HG03066 (cell line): ENCODE measurements at regions not wholly inside any gene's neighbourhood (a gene's known extent, or its start where the extent isn't known, plus 50 kb on each side); places are given as distances from the start of the nearest gene placed in this dataset.
A peak's percentile ranks its signal among the peaks of the same experiment; 100 is the strongest.

Experiments
- ATAC-seq: cut with Tn5 transposase; IDR thresholded peaks from one replicate; pipeline ENCODE4 v1.9.1; 2021; ENCODE audit warnings: low read depth; ENCODE audit not compliant: unreplicated experiment

DNA sequence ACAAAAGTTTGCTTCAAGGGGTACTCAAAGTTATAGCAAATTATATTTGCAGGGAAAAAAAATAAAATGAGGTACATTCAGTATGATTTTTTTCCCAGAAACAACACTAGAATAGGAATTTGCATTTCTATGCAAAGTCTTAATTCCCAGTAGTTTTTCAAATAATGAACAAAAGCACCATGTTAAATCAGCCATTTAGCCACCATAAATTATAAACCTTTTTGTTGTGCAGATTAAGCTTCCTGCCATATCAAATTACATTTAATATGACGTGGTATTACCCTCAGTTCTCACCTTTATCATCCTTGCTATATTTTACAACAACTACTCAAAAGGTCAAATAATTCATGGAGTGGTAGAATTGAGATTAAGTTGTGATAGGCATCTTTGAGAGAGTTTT lies 136.6 kb upstream of the FRY start:
- ATAC-seq, result no peak

DNA sequence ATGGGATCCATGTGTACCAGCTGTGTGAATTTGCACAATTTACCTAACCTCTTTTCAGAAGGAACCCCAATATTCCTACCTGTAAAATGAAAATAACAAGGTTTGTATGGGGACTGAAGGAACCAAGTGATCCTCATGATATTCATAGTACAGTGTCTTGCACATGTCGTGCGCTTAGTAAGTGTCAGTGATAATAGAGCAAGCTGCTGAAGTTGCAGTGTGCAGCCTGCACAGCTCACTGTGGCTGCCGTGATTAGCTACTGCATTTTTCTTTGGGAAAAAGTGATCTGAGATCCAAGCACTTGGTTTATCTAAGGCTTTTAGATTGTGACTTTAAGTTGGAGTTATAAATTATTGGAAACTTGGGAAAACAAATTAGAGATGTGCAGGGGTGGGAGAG lies 135.9 kb upstream of the FRY start:
- ATAC-seq, result no peak

DNA sequence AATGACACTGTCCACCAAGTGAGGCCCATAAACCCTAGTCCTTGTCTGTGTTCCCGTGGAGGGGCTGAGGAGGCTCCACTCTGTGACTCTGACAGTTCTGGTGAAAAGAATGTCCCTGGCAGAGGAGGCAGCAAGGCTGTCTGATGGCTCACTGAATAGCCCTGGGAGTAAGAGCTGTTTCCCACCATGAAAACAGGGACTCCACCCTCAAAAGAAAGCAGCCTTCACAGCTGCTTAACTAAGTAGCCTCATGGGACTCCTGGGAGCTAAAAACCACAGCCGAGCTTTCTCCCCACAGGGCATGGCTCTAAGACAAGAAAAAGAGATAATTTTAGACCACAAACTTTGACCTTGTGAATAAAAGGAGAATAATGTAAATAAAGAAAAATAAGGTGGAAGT lies 135.1 kb upstream of the FRY start:
- ATAC-seq, result no peak

DNA sequence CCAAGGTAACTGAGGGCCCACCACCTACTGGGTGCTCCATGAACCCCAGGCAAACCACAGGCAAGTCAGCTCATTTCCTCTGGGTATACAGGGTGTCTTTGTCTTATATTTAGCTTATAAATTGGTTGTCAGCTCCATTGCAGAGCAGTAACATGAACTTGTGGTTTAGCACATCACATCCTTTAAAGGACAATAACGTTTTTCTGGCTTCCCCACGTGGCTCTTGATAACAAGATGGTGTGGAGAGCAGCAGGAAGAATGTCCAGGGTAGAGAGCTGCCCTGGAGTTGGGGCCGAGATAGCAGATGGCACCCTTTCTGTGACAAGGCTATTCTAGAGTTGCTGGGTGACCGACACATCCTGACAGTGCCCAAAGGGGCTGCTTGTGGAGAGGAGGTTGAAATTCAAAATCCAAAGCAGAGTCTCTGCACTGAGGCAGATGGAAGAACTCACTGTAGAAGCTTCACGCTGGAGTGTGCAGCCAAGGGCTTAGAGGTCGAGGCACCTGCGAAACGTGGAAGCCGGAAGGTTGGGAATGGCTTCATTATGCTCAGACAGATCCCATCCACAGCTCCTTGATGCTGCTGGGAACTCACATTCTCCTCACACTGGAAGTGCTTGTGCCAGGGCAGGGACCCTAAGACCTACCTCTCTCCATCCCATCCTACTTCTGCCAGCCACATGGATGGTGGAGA lies 133.0 kb upstream of the FRY start:
- ATAC-seq, result no peak

DNA sequence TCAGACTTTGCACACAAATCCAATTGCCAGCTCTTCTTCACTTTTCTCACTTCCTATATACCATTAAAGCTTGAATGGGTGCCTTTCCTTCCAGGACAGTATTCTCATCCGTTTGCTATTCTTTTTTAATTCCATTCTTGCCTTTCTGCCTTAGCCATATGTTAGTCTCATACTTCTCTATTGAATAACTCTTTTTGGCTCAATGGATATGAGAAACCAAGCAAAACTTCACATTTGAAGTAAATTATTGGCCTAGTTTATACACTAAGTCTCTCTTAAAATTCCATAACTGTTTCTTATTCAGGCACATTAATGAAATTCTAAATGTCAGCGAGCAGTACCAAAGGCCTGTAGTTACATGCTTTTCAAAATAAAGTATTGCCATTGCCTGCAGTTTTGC lies 129.6 kb upstream of the FRY start:
- no peak for ATAC-seq

DNA sequence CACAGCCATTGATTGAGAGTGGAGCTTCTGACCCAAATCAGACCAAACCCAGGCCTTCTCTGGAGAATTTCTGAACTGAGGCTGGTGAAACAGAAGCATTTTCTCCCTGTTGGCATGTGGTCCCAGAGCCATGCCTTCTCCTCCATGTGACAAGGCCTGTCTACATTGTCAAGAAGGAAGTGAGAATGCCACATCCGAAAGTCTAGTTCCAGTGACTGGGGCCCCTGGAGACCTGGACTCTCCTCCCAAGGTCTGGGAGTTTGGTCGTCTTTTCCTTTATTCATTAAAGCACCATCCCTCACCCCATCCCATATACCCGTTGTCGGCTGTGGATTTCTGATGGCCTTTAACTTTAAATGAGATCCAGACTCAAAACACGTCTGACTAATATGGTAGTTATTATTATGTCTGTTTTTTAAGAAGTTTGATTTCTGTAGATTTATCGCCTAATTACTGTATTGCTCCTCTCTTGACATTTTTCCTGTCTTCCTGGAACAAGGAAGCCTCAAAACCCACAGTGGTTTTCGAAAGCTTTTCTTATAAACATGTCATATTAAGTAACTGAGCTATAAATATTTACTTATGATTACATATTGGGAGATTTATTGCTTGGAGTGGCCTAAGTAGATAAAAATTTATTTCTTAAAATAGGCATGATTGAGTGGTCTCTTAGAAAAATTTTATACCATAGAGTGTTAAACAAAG lies 128.3 kb upstream of the FRY start:
- no peak for ATAC-seq

DNA sequence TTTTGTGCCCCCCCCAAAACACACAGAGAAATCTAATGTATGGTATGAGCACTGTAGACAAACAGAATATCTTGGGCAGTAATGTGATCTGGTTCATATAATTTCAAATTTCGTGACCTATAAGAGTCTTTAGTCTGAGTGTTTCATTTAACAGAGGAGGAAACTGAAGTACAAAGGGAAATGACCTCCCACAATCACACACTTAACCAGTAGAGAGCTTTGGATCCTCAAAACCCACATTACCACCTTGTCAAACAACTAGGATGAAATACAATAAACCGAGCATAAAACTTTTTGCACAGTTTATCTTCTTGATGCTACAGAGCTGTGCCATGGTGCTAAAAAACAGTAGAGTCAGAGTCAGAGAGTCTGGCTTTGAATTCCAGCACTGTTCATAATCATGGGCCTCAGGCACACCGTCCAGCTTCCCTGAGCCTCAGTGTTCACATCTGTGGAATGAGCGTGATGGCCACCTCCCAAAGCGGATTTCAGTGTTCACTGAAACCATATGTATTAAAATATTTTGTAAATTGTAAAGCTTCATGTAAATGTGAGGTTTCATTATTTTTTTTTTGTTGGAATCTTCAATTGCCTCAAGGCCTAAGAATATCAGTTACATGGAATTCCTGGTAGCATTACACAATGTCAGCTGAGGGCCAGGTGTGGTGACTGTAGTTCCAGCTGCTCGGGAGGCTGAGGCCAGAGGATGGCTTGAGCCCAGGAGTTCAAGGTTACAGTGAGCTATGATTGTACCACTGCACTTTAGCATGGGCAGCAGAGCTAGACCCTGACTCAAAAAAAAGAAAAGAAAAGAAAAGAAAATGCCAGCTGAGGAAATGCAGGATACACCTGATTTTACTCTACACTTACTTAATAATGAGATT lies 126.4 kb upstream of the FRY start:
- ATAC-seq, result no peak

DNA sequence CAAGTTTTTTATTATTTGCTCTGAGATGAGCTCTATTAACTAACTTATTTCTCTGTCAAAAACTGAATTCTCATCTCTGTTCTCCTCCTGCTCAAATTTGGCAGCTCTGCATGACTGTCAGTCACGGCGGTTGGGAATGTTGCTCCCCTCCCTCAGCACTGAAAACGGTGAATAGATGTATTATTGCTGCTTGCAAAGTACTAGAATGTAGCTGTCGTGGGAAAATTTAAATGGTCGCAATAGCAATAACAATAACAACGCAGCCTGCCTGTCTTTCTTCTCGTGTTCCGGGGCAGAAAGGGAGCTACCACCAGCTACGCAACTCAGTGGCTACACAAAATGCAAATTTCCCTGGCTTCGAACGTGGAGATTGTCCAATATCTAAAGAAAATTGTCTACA lies 125.6 kb upstream of the FRY start:
- no peak for ATAC-seq

DNA sequence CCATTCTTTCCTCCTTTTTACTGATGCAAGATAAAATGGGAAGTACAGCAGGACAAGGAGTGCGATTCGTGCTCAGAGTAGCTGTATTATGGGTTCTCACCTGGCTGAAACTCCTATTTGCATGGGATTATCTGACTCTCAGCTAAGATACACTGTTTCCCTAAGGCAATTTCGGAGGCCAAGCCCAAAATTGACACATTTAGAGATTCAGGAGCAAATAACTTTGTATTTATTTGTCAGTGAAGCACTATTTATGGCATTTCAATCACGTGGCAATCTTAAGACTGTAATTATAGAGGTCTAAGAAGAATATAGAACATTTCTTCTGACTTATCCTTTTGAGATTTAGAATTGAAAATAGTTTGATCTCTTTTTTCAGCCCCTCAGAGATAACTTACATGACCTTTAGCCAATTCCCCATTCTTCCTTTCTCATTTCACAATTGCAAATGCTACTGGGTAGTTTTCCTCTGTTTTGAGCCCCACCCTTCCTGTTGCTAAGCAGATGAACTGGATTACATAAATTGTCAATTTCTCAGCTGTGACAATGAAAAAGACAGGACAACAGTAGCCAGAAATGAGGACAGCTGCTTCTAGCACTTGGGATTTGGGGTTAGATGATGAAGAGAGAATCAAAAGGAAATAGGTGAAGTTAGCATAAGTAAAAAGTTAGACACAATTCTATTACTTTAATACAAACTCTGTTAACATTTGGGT lies 122.7 kb upstream of the FRY start:
- no peak for ATAC-seq

DNA sequence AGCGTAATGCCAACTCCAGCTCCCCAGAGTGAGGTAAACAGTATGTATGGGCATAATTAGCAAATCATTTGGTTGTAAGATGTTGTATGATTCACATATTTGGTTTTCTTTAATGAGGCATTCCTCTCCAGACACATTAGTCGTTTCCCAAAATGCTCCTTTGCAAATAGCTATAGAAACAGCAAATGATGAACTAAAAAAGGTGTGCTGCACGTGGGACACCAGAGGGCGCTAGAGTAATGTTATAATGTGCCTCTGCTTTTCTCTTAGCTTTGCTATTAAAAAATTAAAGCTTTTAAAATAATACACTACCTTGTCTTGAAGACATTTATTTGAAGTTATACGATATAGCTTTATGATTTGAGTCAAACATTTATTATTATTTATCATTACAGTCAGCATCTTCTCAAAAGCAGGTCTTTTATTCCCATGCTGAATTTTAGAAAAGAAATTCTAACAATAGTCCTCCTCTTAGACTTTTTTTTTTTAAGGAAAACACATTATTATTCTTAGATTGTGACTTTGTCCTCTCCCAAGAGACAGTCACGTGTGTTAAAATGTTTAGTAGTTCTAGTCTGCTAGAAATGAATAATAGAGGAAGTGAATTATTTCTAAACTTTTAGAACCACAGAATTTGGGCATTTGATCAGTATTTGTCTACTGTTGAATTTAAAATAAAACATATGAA lies 121.6 kb upstream of the FRY start:
- peak; percentile 57 for ATAC-seq

DNA sequence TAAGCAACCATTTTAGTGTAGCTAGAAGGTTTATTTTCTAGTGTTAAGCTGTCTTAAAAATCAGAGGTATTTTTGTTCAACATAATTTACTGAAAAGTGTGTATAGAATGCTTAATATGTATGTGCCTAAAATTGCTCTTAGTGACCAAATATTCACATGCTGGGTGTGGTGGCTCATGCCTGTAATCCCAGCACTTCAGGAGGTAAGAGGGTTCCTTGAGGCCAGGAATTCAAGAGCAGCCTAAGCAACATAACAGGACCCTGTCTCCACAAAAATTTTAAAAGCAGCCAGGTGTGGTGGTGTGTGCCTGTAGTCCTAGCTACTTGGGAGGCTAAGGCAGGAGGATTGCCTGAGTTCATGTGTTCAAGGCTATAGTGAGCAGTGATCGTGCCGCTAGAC lies 120.9 kb upstream of the FRY start:
- no peak for ATAC-seq

DNA sequence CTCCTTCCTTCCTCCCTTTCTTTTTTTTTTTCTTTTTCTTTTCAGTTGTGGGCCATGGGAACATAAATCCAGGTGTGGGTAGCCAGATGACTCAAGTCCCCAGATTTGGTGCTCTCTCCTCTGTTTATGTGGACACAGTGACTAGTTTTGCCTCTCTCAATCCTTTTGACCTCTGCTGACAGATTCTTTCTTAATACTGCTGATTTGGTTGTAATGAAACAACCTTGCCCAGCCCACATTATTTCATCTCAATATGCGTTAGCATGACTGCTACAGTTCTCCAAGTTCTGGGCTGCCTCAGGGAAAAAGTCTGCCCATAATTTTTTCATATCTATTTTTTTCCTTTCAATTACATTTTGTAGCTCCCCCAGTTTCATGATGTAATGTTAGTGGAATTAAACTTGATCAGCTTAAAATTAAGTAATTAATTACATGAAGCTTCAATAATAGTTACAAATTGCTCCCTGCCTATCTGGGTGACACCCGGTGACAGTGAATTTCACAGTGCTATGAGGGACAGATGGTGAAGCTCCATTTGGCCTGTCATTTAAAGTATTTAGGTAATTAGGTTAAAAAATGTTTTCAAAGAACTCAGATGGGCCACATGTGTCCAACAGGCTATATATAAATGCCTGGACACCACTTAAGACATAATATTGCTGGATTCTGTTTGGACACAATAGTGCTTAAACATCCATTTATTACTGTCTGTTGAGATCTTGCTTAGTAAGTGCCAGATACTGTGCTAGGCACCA lies 118.8 kb upstream of the FRY start:
- no peak for ATAC-seq

DNA sequence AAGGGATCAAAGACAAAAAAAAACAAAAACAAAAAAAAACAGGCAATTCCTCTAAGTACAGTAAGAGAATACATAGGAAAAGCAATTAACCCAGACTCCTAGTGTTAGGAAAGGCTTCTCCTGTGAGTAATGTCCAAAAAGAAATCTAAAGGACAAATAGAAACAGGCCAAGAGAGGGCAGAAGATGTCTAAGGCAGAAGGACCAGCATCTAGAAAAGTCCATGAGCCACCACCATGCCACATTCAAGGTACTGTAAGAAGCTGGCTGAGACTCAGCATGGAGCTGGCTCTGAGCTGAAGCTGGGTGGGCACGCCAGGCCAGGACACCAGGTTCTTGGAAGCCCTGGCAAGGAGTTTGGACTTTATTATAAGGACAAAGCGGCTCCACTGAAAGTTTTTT lies 118.1 kb upstream of the FRY start:
- ATAC-seq, result no peak

DNA sequence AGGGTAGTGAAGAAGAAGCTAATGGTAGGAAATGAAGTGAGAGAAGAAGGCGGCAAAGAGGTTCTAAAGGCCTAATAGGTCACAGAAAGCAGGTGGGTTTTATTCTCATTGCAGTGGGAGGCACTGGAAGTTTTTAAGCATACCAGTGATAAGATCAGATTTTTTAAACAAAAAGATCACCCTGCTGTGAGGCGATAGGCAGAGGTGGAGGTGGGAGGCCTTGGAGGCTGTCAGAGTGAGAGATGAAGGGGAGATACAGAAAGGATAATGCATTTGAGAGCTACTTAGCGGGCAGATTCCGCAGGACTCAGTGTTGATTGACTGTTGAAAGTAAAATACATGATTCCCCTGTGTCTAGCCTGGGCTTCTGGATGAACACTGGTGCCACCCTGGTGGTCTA lies 116.7 kb upstream of the FRY start:
- ATAC-seq, result no peak

DNA sequence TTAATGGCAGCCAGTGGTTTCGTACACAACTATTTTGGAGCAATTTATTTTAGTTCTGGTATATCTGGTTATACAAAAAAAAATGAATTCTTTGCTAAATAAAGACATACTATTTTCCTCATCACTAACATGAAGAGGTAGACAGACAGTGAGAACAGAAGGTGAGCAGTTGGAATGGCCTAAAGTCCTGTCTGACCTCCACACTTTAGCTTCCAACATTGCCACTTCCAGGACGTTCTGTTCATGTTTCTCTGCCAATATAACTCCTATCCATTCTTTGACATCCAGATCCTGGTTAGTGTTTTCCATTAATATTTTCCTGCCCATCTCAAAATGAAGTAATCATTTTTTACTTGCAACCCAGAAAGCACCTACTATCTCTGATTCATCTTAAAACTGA lies 112.9 kb upstream of the FRY start:
- no peak for ATAC-seq

DNA sequence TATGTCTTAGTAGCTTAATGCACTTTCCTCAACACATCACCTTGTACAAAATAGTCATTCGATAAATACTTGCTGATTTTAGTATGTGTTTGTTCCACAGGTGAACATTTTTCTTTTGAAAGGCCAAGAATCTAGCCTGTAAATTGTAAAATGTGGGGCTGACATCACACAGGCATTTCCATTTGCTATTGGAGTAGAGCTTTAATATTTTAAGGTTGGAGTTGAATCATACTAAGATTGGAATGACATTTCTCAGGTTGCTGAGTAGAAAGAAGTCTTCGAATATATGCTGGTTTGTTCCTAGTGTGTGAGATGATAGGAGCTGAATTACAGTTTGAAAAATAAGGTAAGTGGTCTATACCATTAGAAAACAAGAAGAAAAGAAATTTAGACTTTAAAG lies 112.3 kb upstream of the FRY start:
- no peak for ATAC-seq

DNA sequence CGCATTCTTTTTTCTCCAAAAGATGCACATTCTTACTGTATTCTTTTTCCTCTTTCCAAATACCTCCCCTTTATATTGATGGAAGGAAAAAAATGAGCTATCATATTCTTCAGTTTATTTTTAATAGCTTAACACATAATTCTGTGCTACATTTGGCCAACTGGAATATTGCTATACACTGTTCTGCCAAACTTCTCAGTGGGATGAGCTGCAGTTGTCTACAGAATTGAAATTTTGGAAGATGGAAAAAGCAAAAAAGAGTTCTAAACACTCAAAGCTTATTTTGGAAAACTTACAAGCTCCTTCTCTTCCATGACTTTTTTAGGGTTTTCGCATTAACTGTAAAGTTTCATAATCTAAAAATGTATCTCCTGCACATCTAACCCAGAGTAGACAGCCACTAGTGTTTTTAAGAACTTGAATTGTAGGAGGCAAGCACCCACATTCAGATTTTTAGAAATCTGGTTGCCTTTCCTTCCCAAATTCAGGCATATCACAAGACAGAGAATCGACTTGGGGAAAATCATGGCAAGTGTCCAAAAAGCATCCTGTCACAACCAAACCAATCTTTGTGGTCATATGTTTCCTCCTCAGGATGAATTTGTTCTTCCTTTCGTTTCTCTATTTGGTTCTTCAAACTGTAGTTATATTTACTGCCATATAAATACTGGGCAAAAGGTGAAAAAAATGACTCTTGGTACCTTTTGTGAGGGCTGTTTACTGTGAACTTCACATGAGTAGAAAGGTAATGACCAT lies 111.4 kb upstream of the FRY start:
- no peak for ATAC-seq

DNA sequence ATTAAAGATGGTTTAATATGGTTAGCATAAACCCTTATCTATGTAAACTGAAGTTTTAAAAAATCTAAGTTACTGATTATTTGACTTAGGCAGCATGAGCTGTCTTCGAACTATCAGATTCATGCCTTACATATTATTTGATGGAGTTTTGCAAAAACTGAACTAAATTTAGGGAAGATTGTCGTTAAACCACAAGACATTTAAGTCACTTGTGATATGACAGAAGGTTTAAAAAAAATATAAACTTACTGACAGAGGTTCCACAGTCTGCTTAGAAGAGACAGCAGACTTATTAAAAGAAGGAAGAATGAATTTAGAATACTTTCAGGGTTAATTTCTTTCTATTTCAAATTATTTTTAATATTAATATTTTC lies 110.9 kb upstream of the FRY start:
- no peak for ATAC-seq

DNA sequence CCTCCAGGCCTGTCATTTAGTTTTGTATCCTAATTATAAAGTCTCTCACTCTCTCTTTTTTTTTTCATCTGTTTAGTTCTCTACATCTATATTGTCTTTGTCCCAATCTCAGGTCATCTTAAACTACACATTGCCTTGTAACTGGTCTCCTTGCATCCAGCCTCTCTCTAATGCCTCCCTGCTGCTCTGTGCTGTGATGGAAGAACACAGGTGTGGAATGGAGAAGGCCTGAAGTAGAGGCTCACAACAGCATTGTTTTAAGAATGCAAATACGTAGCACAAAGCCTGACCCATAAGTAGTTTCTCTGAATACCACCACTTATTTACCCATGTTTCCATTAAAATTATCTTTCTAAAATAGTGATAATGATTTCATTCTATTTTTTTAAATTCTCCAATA lies 108.8 kb upstream of the FRY start:
- ATAC-seq, result no peak
